Pancreas (tissue), 10 donors: ENCODE measurements at regions not wholly inside any gene's neighbourhood (a gene's known extent, or its start where the extent isn't known, plus 50 kb on each side); places are given as distances from the start of the nearest gene placed in this dataset.
"Not testable (repeated sequence)": the region's sequence is repeated elsewhere in the genome, so short reads cannot be mapped to it uniquely, and the experiment has no call there.

Experiments
- ATAC-seq, 4 donors: fragments of 200-7000 bp; cut with Tn5 transposase; one replicate each; pipeline versions ENCODE4 v1.8.0 to v1.9.1; 2020; ENCODE audit warnings: mild to moderate bottlenecking in 4 of 4, moderate library complexity in 4 of 4
- DNase-seq, 6 donors: peaks; one replicate each; pipeline ENCODE4 v3.0.0-alpha.2; 2020
- FAIRE-seq: peaks from 2 replicates; lab custom pipeline; 2012; peaks lifted over from hg19 to GRCh38; lab: Jason Lieb, UNC
- H3K27ac ChIP-seq, 4 donors: fragments of 200-600 bp; sonication (generic); 1 replicate in 3 of 4; 2 replicates in 1 of 4; pipeline versions ENCODE4 v1.5.0 to v1.8.0; 2020
- H3K27me3 ChIP-seq, 4 donors: fragments of 200-600 bp; one replicate each; pipeline ENCODE4 v1.8.0; 2021
- H3K36me3 ChIP-seq, 3 donors: fragments of 200-600 bp; sonication (generic) in 1 of 3; one replicate each; pipeline versions ENCODE4 v1.5.0 to v1.8.0; 2020 to 2021
- H3K4me1 ChIP-seq, 3 donors: fragments of 200-600 bp; one replicate each; pipeline ENCODE4 v1.8.0; 2021
- H3K4me3 ChIP-seq, 4 donors: fragments of 200-600 bp; sonication (generic) in 2 of 4; one replicate each; pipeline versions ENCODE4 v1.5.0 to v1.8.0; 2020 to 2021
- H3K9me3 ChIP-seq, 4 donors: fragments of 200-600 bp; one replicate each; pipeline ENCODE4 v1.8.0; 2021
- CTCF ChIP-seq, 4 donors: fragments of 200-600 bp; sonication (generic) in 3 of 4; IDR thresholded peaks; one replicate each; pipeline versions ENCODE4 v1.5.0 to v1.8.0; 2021; ENCODE audit warnings: antibody characterized with exemption in 4 of 4
- WGBS, 2 donors: extraction: QIAGEN DNeasy Blood & Tissue Kit; methylation state at CpG; one replicate each; pipeline ENCODE4 v1.1.7; 2013; 5-methylcytosine and 5-hydroxymethylcytosine counted together
- intact Hi-C, 3 donors: fragments of 100-400 bp; cut with DNase I; formaldehyde crosslinking; loops; one replicate each; pipeline versions ENCODE4 v1.11.1 to v1.14.2; 2022
- donor health status: healthy with polysubstance abuse.
- donor health status: DM: no; HTN: no; CAD: no; lungs with moderate emphysema.
- donor health status: DM: no; HTN: no; CAD: no.
- donor health status: control.
- donor health status: control.
- donor health status: Bipolar disorder and iron deficiency.
- donor health status: DM: yes; HTN: yes; CAD: no.
- donor health status: DM: no; HTN: no; CAD: no.
- donor health status: DM: no; HTN: no; CAD: no.
- donor health status: DM: yes; HTN: yes; CAD: no.

- 79% methylated on average over 10 of the region's 10 CpGs for WGBS, 2 donors
- FAIRE-seq: no peak
- no peaks in the 10 kb centered on the region for H3K9me3 ChIP-seq
- no peak overlapping the region for H3K4me3 ChIP-seq
- ATAC-seq: no peak
- H3K4me1 ChIP-seq: no peaks in the 10 kb centered on the region
- intact Hi-C loops: no loop called here
- no peak overlapping the region for H3K27ac ChIP-seq
- TF ChIP-seq CTCF (IDR thresholded peaks at IDR 0.05): no peak
- no peaks in the 10 kb centered on the region for H3K27me3 ChIP-seq
- DNase-seq: no peak
- H3K36me3 ChIP-seq: no peaks in the 10 kb centered on the region
Measured at GRCh38 chr5:173484569-173484968, 131.9 kb downstream of the BOD1 start.

- DNase-seq, H3K4me1 ChIP-seq, intact Hi-C loops, H3K27me3 ChIP-seq, H3K9me3 ChIP-seq, ATAC-seq, H3K36me3 ChIP-seq, H3K4me3 ChIP-seq, FAIRE-seq, H3K27ac ChIP-seq: not testable (repeated sequence)
- WGBS, 2 donors: 78 to 83% methylated on average over 3 of the region's 3 CpGs
Measured at GRCh38 chr5:173483599-173483998, 132.9 kb downstream of the BOD1 start.

- intact Hi-C loops: no loop called here
- no peak overlapping the region for H3K4me3 ChIP-seq
- no peaks in the 10 kb centered on the region for H3K27me3 ChIP-seq
- FAIRE-seq (no peak), ATAC-seq (no peak), DNase-seq (no peak)
- no peaks in the 10 kb centered on the region for H3K4me1 ChIP-seq
- WGBS, 2 donors: 83% methylated on average over 4 of the region's 4 CpGs
- H3K36me3 ChIP-seq: no peaks in the 10 kb centered on the region
- no peak for TF ChIP-seq CTCF (IDR thresholded peaks at IDR 0.05)
- H3K9me3 ChIP-seq: no peaks in the 10 kb centered on the region
- H3K27ac ChIP-seq: no peak overlapping the region
Measured at GRCh38 chr5:173483160-173483559, 133.3 kb downstream of the BOD1 start.

- WGBS, 2 donors: 58 to 70% methylated on average over 5 of the region's 5 CpGs
- H3K4me3 ChIP-seq: no peak overlapping the region
- intact Hi-C loops: no loop called here
- no peak overlapping the region for H3K27ac ChIP-seq
- no peak for ATAC-seq
- no peak for DNase-seq
- no peak for TF ChIP-seq CTCF (IDR thresholded peaks at IDR 0.05)
- H3K9me3 ChIP-seq: no peaks in the 10 kb centered on the region
- no peaks in the 10 kb centered on the region for H3K27me3 ChIP-seq
- no peaks in the 10 kb centered on the region for H3K4me1 ChIP-seq
- no peaks in the 10 kb centered on the region for H3K36me3 ChIP-seq
- FAIRE-seq: no peak
Measured at GRCh38 chr5:173481821-173482220, 134.6 kb downstream of the BOD1 start.

GRCh38 chr5:173480896-173481295 is 135.6 kb downstream of the BOD1 start:
- no peak overlapping the region for H3K27ac ChIP-seq
- no peaks in the 10 kb centered on the region for H3K36me3 ChIP-seq
- H3K4me1 ChIP-seq: no peaks in the 10 kb centered on the region
- no peak for TF ChIP-seq CTCF (IDR thresholded peaks at IDR 0.05)
- H3K9me3 ChIP-seq: no peaks in the 10 kb centered on the region
- ATAC-seq: no peak
- no peak for FAIRE-seq
- intact Hi-C loops: no loop called here
- H3K4me3 ChIP-seq: no peak overlapping the region
- no peak for DNase-seq
- no peaks in the 10 kb centered on the region for H3K27me3 ChIP-seq

GRCh38 chr5:173479711-173480110 is 136.7 kb downstream of the BOD1 start:
- 55 to 60% methylated on average over 3 of the region's 3 CpGs for WGBS, 2 donors
- no peak overlapping the region for H3K4me3 ChIP-seq
- no peak overlapping the region for H3K27ac ChIP-seq
- intact Hi-C loops: no loop called here
- H3K9me3 ChIP-seq: no peaks in the 10 kb centered on the region
- FAIRE-seq: no peak
- H3K27me3 ChIP-seq: no peaks in the 10 kb centered on the region
- no peak for DNase-seq
- TF ChIP-seq CTCF (IDR thresholded peaks at IDR 0.05): no peak
- H3K4me1 ChIP-seq: no peaks in the 10 kb centered on the region
- ATAC-seq: no peak
- no peaks in the 10 kb centered on the region for H3K36me3 ChIP-seq
